Epithelial cell of prostate (primary cell): ENCODE measurements at regions not wholly inside any gene's neighbourhood (a gene's known extent, or its start where the extent isn't known, plus 50 kb on each side); places are given as distances from the start of the nearest gene placed in this dataset.
"Not testable (repeated sequence)": the region's sequence is repeated elsewhere in the genome, so short reads cannot be mapped to it uniquely, and the experiment has no call there.

Experiments
- DNase-seq: peaks from one replicate; pipeline ENCODE4 v3.0.0-alpha.2; 2011; ENCODE audit warnings: low read depth, low spot score
- H3K27ac ChIP-seq: fragments of 450-650 bp; 2 replicates; pipeline ENCODE4 v1.5.1; 2017; ENCODE audit warnings: mild to moderate bottlenecking

DNA sequence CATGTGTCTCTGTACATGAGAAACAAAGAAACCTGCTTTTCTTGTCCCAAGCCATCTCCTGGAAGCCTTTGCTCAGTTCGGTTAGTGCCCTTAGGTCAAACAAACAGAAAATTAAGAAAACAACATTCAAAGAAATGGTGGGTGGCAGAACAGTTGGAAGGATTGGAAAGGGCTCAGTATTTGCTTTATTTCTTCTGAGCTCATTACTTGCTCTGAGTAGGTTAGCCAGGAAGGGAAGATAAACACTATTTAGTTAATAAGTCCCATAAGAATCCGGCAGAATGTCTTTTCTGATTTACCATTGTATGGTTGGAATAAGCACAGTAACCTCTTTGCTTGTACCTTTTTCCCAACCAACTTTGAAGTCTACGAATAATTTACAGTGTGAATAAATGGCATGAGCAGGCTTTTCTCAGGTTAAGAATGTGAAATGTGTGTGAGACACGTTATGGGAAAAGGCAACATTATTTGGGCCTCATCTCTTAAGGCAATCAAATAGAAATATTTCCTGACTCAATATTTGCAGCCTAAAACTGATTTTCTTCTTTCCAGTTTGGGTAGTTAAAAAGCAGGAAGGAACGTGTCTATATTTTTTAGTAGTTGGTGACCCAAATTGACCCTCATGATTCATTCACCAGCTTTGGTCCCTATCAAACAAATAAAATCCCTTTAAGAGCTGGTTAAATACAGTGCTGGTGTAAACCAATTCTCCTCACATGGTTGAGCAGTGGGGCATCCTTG is 158.5 kb downstream of the DKK1 start:
- no peak for DNase-seq
- H3K27ac ChIP-seq, result no peak overlapping the region

DNA sequence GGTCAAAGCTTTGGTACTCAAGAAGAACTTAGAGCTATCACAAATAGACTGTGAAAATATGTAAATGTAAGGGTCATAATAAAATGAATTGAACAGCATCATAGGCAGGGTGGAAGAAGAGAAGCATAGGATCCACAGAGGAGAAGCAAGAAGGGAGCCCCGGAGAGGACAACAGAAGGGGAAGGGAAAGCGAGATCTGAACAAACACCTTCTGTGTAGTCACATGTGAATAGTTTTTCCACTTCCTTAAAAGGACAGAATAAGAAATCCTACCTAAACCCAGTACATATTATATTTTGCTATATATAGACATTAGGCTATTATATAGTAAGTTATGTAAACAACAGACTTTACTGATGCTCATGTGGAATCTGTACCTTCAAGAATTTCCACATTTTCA is 160.2 kb downstream of the DKK1 start:
- DNase-seq, result no peak
- H3K27ac ChIP-seq, result no peak overlapping the region

DNA sequence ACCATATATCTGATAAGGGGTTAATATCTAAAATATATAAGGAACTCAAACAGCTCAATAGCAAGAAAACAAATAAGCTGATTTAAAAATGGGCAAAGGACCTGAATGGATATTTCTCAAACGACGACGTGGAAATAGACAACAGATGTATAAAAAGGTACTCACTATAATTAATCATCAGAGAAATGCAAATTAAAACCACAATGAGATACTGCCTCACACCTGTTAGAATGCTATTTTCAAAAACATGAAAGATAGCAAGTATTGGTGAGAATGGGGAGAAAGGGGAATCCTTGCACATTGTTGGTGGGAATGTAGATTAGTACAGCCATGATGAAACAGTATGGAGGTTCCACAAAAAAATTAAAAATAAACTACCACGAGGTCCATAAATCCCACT is 163.2 kb downstream of the DKK1 start:
- no peak for DNase-seq
- H3K27ac ChIP-seq, result no peak overlapping the region

DNA sequence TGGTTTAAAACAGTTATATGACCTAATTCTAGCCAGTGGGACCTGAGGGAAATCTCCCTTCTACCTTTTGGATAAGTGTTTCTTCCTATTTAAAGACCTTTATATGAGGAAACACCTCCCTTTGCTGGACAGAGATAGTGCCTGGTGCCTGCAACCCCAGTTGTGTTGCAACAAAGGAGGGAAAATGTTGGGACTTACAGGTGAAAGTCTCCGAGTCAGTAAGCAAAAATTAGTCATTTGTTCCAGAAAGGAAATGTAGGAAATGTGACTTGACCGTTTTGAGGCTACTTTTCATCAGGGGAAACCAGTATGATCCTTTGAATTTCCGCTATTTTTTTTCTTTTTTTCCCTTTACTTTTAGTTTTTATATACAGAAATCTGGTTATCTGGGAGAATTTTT is 165.5 kb downstream of the DKK1 start:
- DNase-seq, result no peak
- H3K27ac ChIP-seq, result no peak overlapping the region

DNA sequence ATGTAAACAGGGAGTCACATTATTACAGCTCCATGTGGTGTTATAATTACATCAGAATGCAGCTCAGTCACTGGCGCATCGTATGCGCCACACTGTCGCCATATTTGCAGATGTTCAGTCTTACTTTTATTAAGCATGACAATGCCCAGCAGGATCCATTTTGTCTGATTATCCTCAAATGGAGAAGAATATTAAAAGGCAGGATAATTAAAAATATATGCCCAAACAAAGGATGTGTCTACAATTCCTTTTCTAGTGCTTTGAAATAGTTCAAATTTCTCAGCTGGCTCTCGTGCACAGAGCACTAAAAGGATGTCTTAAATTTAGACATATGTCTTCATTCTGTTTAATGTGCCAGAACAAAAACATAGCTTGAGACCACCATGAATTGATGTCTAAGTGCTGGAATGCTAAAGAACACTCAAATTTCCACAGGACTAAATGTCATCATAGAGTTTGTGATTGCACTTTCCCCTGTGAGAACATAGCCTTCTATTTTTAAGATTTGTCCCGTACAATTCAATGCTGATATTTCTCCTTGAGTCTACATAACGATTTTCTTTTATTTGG is 168.0 kb downstream of the DKK1 start:
- H3K27ac ChIP-seq, result no peak overlapping the region

DNA sequence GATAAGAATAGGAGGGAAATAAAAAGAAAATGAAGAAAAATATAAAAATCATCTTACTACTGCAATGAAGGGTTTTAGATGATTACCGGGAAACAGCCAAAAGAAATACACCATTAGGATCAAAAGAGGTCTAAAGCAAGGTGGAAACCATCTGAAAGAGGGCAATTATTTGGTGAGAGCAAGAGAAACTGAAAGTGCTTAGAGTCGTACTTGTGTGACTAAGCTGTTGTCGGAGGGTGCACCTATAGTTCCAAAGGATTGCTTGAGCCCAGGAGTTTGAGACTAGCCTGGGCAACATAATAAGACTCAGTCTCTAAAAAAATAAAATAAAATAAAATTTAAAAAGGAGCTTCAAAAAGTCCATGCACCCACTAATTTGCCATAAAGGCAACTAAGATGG is 169.5 kb downstream of the DKK1 start:
- H3K27ac ChIP-seq, result no peak overlapping the region
- no peak for DNase-seq

More for the DNA sequence above, 168.0 kb downstream of the DKK1 start:
- no peak for DNase-seq

DNA sequence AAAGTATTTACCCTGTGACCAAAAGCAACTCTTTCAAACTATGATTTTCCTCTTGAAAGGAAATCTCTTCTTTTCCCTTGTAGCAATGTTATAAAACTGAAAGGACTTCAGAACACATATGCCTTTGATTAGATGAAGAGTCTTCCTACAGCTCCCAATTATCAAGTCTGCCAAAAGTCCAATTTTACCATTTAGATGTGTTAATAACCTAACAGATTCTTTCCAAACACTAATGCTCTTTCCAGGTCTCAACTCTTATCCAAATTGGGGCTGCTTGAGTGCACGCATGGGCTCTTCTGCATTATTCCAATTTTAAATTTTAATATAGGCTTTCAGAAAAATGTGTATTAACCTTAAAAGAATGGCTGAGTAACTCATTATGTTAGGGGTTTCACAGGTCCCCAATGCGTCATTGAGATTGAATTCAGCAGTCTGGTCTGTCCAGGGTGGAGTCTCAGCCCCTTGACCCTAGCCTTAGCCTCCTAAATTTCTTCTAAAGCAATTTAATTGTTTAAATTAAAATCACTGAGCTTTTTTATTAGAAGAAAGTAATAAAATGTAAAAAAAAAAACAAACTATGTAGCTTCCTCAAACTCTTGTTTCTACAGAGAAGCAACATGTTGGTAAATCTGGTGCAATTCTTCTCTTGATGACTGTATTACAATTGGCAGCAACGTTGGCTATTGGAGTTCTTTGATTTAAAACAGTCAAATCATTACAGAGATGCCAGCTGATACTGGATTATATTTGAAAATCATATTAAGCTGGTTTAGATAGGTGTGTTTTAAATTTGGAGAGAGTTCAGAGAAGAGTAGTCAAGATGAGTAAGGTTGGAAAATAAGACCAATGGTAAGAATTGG is 170.4 kb downstream of the DKK1 start:
- H3K27ac ChIP-seq, result no peak overlapping the region

DNA sequence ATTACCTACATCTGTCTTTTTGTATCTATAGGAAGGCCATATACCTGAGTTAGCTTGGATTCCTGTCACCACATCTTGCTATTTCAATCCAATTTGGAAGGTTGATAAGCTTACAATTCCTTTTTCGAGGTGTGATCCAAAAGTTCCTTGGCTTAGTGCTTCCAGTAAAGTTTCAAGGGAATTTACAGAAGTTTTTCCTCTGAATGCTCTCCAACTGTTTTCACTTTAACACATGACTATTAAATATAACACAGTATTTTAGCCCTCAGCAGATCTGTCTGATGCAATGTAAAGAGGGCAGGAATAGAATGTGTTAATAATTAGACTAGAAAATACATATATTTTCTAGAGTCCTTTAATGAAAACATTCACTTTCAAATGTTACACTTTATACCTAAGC is 171.4 kb downstream of the DKK1 start:
- peak overlapping the region; percentile 89 for H3K27ac ChIP-seq
- no peak for DNase-seq

More for the DNA sequence above, 170.4 kb downstream of the DKK1 start:
- no peak for DNase-seq

DNA sequence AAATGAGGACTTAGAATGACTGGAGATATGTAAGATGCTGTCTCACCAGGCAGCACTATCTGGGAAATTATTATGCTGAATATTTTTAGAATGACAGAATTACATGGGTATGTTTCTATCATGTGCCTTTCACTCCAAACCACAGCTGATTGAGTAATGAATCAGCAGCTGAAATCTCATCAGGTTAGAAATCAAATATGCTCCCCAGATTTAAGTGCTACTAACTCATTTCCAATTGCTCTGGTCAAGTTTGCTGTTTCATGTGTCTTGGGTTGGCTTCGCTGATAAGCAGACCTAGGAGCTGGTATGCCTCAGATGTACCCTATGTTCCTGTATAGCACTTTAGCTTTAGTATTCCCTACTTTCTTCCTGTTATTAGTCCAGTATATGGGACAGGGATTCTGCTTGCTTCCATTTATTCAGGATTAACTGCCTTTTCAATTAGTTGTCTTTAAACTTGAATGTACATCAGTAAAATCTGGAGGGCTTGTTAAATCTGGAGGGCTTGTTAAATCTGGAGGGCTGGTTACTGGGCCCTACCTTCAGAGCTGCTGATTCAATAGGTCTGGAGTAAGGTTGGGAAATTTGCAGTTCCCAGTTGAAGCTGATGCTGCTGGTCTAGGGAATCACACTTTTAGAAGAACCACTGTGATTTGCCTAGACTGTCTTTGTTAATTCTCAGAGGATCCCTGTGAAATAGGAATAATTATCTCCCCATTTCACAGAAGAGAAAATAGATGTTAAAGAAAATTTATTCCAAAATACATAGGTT is 172.9 kb downstream of the DKK1 start:
- H3K27ac ChIP-seq, result peak overlapping the region; percentile 89
- peak; percentile 66 for DNase-seq

DNA sequence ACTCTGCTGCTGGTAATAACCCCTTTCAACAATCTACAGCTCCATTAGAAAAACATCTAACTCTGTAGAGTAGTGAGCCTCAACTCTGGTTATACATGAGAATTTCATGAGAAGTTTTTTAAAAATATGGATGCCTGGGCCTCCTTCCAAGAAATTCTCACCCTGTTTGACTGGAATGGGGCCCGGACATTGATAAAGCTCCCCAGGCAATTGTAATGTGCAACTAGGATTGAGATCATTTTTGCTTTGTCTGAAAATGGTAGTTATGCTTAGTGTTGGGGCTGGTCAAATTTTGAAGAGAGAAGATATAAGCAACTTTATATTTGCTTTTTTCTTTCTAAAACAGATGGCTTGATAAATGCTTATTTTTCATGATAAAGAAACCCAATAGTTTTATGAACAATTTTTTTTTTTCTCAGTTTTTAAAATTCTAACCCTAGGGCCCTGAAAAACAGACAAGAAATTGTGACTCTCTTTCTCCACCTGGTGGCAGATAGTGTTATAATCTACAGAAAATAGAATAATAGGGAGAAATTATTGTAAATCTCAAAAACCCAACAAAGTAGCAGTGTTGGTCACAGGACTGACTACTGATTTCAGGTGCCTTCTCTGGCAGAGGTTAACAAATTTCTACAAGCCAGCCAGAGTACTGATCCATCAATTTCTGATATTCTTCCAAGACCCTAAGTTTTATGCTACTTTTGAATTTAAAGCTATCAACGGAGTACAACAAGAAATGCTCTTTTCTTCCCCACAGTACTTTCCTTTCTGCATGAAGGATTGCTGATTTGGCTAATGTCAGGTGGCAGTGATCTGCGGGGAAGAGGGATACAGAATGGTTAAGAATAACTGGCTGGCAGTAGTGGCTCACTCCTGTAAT is 174.8 kb downstream of the DKK1 start:
- no peak for DNase-seq
- H3K27ac ChIP-seq, result peak overlapping the region; percentile 89

DNA sequence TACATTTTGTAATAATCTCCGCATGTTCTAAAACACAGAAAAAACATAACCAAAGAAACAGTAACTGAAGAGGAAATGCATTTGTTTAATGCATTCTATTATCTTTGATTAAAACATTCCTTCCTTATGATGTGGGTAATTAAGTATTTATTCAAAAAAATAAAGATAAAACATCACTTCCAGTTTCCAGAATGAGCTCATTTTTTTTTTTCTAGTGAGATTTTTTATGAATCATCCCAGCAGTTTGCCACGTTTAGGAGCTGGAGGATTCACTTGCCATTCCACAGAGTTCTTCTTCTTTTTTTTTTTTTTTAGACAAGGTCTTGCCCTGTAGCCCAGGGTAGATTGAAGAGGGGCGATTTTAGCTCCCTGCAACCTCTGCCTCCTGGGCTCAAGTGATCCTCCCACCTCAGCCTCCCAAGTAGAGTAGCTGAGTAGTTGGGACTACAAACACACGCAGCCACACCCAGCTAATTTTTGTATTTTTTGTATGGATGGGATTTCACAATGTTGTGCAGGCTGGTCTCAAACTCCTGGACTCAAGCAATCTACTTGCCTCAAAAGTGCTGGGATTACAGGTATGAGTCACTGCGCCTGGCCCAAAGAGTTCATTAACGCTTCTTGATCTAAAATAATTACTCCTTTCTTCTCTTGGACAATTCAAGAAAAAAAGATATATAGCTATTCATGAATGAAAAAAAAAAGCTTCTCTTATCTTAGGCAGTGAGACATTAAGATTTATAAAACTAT is 177.3 kb downstream of the DKK1 start:
- no peak overlapping the region for H3K27ac ChIP-seq
- no peak for DNase-seq

DNA sequence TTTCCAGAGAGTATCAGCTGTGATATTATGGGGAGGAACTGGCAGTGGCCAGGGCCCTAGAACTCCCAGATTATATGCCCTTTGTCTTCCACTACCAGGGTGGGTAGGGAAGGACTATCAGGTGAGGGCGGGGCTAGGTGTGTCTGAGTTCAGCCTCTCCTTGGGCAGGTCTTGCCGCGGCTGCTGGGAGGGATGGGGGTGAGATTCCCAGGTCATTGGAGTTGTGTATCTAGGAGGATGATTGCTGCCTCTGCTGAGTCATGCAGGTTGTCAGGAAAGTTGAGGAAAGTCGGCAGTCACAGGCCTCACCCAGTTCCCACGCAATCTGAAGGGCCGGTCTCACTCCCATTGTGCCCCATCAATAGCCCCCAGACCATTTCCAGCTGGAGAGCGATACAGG is 185.2 kb downstream of the DKK1 start:
- H3K27ac ChIP-seq, result no peak overlapping the region
- no peak for DNase-seq

DNA sequence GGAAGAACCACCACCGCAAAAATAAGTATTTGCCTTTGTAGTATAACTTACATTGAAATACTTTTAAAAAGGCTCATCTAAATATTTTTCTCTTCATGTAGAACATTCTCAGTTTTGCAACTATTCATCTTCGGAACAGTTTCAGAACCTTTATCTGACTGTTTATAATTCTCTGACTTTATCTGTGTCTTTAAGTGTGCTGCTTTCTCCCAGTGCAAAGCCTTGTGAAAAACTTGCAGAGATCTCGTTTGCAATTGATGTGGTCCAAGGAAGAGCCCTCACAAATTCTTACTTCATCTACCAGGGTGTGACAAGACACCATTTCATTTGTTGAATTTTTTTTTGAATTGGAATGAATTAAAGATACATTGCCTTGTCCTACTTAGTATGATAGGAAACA is 186.4 kb downstream of the DKK1 start:
- no peak overlapping the region for H3K27ac ChIP-seq
- no peak for DNase-seq

DNA sequence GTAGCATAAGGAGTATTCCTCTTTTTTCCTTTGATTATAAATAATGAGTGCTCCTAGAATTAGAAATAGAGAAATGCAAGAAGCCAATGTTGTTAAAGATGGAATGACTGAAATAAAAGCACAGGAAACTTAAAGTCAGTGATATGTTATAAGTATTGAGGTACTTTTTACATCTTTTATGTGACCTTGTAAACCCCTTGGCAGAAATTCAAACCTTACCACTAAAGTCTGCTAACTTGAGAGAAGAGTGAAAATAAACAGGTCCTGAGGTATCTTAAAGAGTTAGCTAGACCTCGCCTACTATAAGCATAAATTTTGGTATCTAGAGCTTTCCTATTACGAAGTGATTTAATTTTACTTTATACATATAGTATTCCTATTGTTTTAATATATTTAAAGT is 188.2 kb downstream of the DKK1 start:
- H3K27ac ChIP-seq, result no peak overlapping the region
- DNase-seq, result no peak

DNA sequence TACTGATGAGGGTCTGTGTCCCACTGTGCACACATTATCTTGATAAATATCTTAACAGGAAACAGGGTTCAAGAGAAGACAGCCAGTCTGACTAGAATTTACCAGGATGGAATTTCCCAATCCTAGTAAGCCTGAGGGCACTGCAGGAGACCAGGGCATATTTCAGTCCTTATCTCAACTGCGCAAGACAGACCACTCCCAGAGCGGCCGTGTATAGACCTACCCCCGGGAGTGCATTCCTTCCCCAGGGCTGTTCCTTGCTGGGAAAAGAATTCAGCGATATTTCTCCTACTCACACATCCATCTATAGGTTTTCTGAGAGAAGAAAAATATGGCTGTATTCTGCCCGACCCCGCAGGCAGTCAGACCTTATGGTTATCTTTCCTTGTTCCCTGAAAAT is 191.3 kb downstream of the DKK1 start:
- DNase-seq, H3K27ac ChIP-seq: not testable (repeated sequence)

DNA sequence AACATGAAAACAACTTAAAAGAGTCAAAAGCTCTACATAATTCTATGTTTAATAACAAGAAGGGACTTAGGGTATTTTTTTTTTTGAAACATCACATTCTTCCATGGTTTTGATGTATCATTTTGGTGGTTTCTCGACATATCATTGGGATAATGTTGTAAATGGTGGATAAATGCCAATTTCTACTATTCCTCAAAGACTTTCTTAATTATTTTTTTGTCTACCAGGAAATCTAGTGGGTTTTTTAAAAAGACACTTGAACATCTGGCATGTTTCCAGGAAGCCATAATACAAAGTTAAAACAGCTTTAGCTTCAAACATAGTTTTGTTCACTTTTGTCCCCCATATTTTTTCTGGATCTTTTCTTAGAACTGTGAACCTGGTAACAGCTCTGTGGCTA is 200.4 kb downstream of the DKK1 start:
- no peak for DNase-seq
- no peak overlapping the region for H3K27ac ChIP-seq

DNA sequence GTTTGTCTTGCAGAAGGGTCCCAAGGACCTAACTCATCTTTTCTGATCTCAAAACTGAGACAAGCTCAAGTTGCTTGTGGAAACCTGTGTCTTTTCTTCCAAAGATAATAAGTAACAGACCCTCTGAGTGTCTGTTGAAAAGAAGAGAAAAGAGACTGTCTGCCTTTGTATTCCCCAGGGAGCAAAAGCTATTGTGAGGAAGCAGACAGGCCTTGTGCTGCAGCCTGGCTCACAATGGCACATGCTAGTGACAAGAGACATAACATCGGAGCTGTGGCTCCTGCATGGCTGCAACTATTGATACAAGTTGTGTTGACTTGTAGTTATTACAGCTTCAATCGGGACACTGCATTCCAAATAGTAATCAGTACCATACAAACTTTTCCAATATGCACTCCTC is 202.9 kb downstream of the DKK1 start:
- no peak overlapping the region for H3K27ac ChIP-seq

DNA sequence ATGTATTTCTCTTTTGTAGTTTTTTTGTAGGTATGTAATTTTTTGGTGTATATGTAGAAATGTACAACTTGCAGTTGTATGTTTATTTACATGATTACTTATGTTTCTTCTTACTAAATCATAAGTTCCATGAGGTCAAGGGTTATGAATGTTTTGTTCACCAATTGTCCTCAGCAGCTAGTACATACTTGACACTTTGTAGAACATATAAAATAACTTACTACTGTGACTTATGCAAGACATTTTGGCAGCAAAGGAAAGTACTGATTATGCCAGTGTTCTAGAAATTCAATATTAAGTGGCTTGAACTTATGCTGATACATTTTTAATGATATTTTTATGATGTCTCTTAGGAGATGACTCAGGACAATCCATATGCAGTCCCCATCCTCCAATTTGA is 209.6 kb downstream of the DKK1 start:
- no peak for DNase-seq
- no peak overlapping the region for H3K27ac ChIP-seq

More for the DNA sequence above, 202.9 kb downstream of the DKK1 start:
- DNase-seq, result no peak

DNA sequence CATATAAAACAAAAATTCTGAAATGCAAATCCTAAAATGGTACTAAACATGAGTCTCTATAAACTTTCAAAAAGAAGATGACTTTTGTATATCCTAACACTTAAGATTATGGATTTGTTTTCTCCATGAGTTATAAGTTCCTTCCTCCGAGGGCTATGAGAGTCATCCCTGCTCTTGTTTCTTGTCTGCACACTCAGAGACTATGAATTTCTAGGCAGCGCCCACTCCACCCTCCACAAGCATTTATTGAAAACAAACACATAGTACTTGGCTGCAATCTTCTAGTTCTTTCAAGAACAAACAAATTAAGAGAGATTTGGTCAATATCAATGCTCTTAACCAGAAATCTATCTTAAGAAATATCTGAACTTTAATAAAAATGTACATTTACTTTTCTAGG is 211.7 kb downstream of the DKK1 start:
- DNase-seq, result no peak
- H3K27ac ChIP-seq, result peak overlapping the region; percentile 20
